ENCODE measurements at regions not wholly inside any gene's neighbourhood (a gene's known extent, or its start where the extent isn't known, plus 50 kb on each side); places are given as distances from the start of the nearest gene placed in this dataset.

DNA sequence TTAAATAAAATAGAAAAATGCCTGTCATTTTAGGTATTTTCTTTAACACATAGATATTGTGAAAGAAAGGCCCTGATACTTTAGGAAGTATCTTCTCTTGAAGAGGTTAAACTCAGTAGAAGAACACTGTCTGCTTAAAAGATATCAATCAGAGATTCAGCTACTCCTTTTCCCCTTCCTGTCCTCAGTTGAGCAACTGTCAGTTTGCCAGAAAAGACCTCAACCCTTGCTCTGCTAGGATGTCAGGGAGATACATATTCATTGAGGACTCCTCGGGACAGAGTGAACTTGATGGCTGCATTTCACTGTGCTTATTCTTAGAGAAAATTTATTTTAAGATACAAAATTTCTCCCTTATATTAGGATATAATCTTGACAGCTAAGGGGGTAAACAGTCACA is 173.6 kb upstream of the CACNA2D1 start:
- TF ChIP-seq, protein P1, sequence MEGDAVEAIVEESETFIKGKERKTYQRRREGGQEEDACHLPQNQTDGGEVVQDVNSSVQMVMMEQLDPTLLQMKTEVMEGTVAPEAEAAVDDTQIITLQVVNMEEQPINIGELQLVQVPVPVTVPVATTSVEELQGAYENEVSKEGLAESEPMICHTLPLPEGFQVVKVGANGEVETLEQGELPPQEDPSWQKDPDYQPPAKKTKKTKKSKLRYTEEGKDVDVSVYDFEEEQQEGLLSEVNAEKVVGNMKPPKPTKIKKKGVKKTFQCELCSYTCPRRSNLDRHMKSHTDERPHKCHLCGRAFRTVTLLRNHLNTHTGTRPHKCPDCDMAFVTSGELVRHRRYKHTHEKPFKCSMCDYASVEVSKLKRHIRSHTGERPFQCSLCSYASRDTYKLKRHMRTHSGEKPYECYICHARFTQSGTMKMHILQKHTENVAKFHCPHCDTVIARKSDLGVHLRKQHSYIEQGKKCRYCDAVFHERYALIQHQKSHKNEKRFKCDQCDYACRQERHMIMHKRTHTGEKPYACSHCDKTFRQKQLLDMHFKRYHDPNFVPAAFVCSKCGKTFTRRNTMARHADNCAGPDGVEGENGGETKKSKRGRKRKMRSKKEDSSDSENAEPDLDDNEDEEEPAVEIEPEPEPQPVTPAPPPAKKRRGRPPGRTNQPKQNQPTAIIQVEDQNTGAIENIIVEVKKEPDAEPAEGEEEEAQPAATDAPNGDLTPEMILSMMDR (IDR thresholded peaks at IDR 0.05) = no peak
- TF ChIP-seq POLR2A (IDR thresholded peaks at IDR 0.05) = no peak
